ENCODE measurements at regions not wholly inside any gene's neighbourhood (a gene's known extent, or its start where the extent isn't known, plus 50 kb on each side); places are given as distances from the start of the nearest gene placed in this dataset.

GRCh38 chr2:33859176-33859575, 260.1 kb upstream of the FAM98A start:
- TF ChIP-seq POLR2AphosphoS5 (IDR thresholded peaks at IDR 0.05; ENCODE audit: low read depth, low read length): no peak
- no peak for TF ChIP-seq TAF1 (IDR thresholded peaks at IDR 0.05; ENCODE audit: borderline replicate concordance, low read depth, low read length)
